HUES64 (cell line): ENCODE measurements at regions not wholly inside any gene's neighbourhood (a gene's known extent, or its start where the extent isn't known, plus 50 kb on each side); places are given as distances from the start of the nearest gene placed in this dataset.
"Not testable (repeated sequence)": the region's sequence is repeated elsewhere in the genome, so short reads cannot be mapped to it uniquely, and the experiment has no call there.

Source experiments
- H3K27ac ChIP-seq: 2 replicates; pipeline ENCODE4 v1.7.0; 2013; ENCODE audit warnings: low read depth, low read length, inconsistent platforms
- H3K27me3 ChIP-seq: 2 replicates; pipeline ENCODE4 v1.6.1; 2013; ENCODE audit warnings: mild to moderate bottlenecking, low read length; ENCODE audit not compliant: insufficient read depth
- H3K36me3 ChIP-seq: 2 replicates; pipeline ENCODE4 v1.6.1; 2013; ENCODE audit warnings: mild to moderate bottlenecking, low read length; ENCODE audit not compliant: insufficient read depth
- H3K4me1 ChIP-seq: 2 replicates; pipeline ENCODE4 v1.6.1; 2013; ENCODE audit warnings: mild to moderate bottlenecking, low read length, moderate library complexity; ENCODE audit not compliant: insufficient read depth
- H3K4me3 ChIP-seq: 2 replicates; pipeline ENCODE4 v1.5.1; 2013; ENCODE audit warnings: mild to moderate bottlenecking, low read length, moderate library complexity
- H3K9ac ChIP-seq: 2 replicates; pipeline ENCODE4 v1.6.1; 2013; ENCODE audit warnings: mild to moderate bottlenecking, low read depth, low read length
- H3K9me3 ChIP-seq: 2 replicates; pipeline ENCODE4 v1.6.1; 2013; ENCODE audit warnings: low read depth, low read length; ENCODE audit not compliant: insufficient read depth
- WGBS: fragments of 150-250, 120-280 bp; methylation state at CpG from one replicate; pipeline ENCODE4 v1.1.7; 2013; ENCODE audit warnings: missing lambda C conversion rate; 5-methylcytosine and 5-hydroxymethylcytosine counted together

GRCh38 chr5:52073993-52074689, 690.9 kb downstream of the ISL1 start:
- no peak overlapping the region for H3K4me3 ChIP-seq
- 0 out of 2 replicates have a peak, but pooled peaks cover 6% of the 10 kb centered on the region for H3K27me3 ChIP-seq
- peaks cover 21% of the 10 kb centered on the region; the same call in 1 of the 2 replicates for H3K4me1 ChIP-seq
- H3K9ac ChIP-seq: no peak overlapping the region
- no peaks in the 10 kb centered on the region for H3K36me3 ChIP-seq
- WGBS: 93% methylated on average over 4 of the region's 5 CpGs
- no peaks in the 10 kb centered on the region for H3K9me3 ChIP-seq
- no peak overlapping the region for H3K27ac ChIP-seq

GRCh38 chr5:52077941-52078815, 694.9 kb downstream of the ISL1 start:
- WGBS: 55% methylated on average over 4 of the region's 5 CpGs

GRCh38 chr5:52102311-52102710, 685.4 kb upstream of the ITGA1 start:
- H3K9ac ChIP-seq, H3K27me3 ChIP-seq: not testable (repeated sequence)
- WGBS: 94% methylated on average over 5 of the region's 5 CpGs

More at GRCh38 chr5:52077941-52078815, 694.9 kb downstream of the ISL1 start:
- Histone ChIP-seq H3K9me3 (no peaks in the 10 kb centered on the region), H3K27ac (no peak overlapping the region), H3K36me3 (no peaks in the 10 kb centered on the region), H3K4me3 (no peak overlapping the region), H3K9ac (no peak overlapping the region), H3K4me1 (peaks cover 23% of the 10 kb centered on the region; the same call in 1 of the 2 replicates), H3K27me3 (peaks cover 11% of the 10 kb centered on the region; the same call in 1 of the 2 replicates)

GRCh38 chr5:52107210-52107905, 680.4 kb upstream of the ITGA1 start:
- Histone ChIP-seq H3K4me1 (no peaks in the 10 kb centered on the region), H3K9me3 (peaks cover 7% of the 10 kb centered on the region; the same call in 1 of the 2 replicates), H3K27me3 (no peaks in the 10 kb centered on the region), H3K9ac (no peak overlapping the region), H3K27ac (no peak overlapping the region), H3K4me3 (no peak overlapping the region), H3K36me3 (no peaks in the 10 kb centered on the region)
- WGBS: 86% methylated on average over 4 of the region's 4 CpGs

More at GRCh38 chr5:52102311-52102710, 685.4 kb upstream of the ITGA1 start:
- H3K4me3 ChIP-seq, H3K9me3 ChIP-seq, H3K27ac ChIP-seq, H3K36me3 ChIP-seq, H3K4me1 ChIP-seq: not testable (repeated sequence)

- Histone ChIP-seq H3K4me1 (no peaks in the 10 kb centered on the region; the same call in none of the 2 replicates), H3K9me3 (no peaks in the 10 kb centered on the region), H3K27me3 (no peaks in the 10 kb centered on the region), H3K27ac (no peak overlapping the region), H3K4me3 (no peak overlapping the region), H3K36me3 (no peaks in the 10 kb centered on the region), H3K9ac (no peak overlapping the region)
- WGBS: 43% methylated on average over 1 of the region's 1 CpG
Observed at GRCh38 chr5:52119768-52120167, 667.9 kb upstream of the ITGA1 start.

GRCh38 chr5:52132053-52132452, 655.7 kb upstream of the ITGA1 start:
- Histone ChIP-seq H3K9ac (no peak overlapping the region), H3K4me3 (no peak overlapping the region), H3K27ac (no peak overlapping the region), H3K27me3 (no peaks in the 10 kb centered on the region), H3K4me1 (no peaks in the 10 kb centered on the region), H3K36me3 (no peaks in the 10 kb centered on the region), H3K9me3 (no peaks in the 10 kb centered on the region)
- whole genome bisulfite sequencing: 94% methylated on average over 3 of the region's 3 CpGs

- H3K4me1 ChIP-seq: no peaks in the 10 kb centered on the region
- H3K9me3 ChIP-seq: no peaks in the 10 kb centered on the region
- H3K27me3 ChIP-seq: no peaks in the 10 kb centered on the region
- H3K27ac ChIP-seq: no peak overlapping the region
- H3K4me3 ChIP-seq: no peak overlapping the region
- WGBS: 80% methylated on average over 3 of the region's 3 CpGs
- H3K9ac ChIP-seq: no peak overlapping the region
- no peaks in the 10 kb centered on the region for H3K36me3 ChIP-seq
Observed at GRCh38 chr5:52134013-52134650, 653.6 kb upstream of the ITGA1 start.

GRCh38 chr5:52139888-52140615, 647.7 kb upstream of the ITGA1 start:
- Histone ChIP-seq H3K9ac (no peak overlapping the region), H3K27ac (no peak overlapping the region), H3K9me3 (no peaks in the 10 kb centered on the region), H3K27me3 (no peaks in the 10 kb centered on the region), H3K4me3 (no peak overlapping the region), H3K36me3 (no peaks in the 10 kb centered on the region), H3K4me1 (no peaks in the 10 kb centered on the region)
- 92% methylated on average over 2 of the region's 3 CpGs for WGBS

- Histone ChIP-seq H3K27me3 (no peaks in the 10 kb centered on the region), H3K36me3 (no peaks in the 10 kb centered on the region), H3K4me3 (no peak overlapping the region), H3K27ac (no peak overlapping the region), H3K9ac (no peak overlapping the region), H3K4me1 (peaks cover 14% of the 10 kb centered on the region; the same call in 1 of the 2 replicates), H3K9me3 (no peaks in the 10 kb centered on the region)
Observed at GRCh38 chr5:52148679-52149078, 639.0 kb upstream of the ITGA1 start.

- no peak overlapping the region for H3K4me3 ChIP-seq
- H3K9me3 ChIP-seq: no peaks in the 10 kb centered on the region
- H3K36me3 ChIP-seq: no peaks in the 10 kb centered on the region
- H3K9ac ChIP-seq: no peak overlapping the region
- peaks cover 14% of the 10 kb centered on the region; the same call in 1 of the 2 replicates for H3K4me1 ChIP-seq
- no peak overlapping the region for H3K27ac ChIP-seq
- no peaks in the 10 kb centered on the region for H3K27me3 ChIP-seq
- WGBS: no CpG with 5 or more reads among the region's 1 CpG
Observed at GRCh38 chr5:52150501-52150900, 637.2 kb upstream of the ITGA1 start.
